ENCODE measurements at regions not wholly inside any gene's neighbourhood (a gene's known extent, or its start where the extent isn't known, plus 50 kb on each side); places are given as distances from the start of the nearest gene placed in this dataset.
"Not testable (repeated sequence)": the region's sequence is repeated elsewhere in the genome, so short reads cannot be mapped to it uniquely, and the experiment has no call there.

GRCh38 chr2:235227590-235227989 lies 266.3 kb upstream of the AGAP1 start:
- no peak for TF ChIP-seq CTCF (IDR thresholded peaks at IDR 0.05; ENCODE audit: low read depth, low read length, missing control alignments)
- no peak for DNase-seq (ENCODE audit: low read depth)
- in situ Hi-C loops (cut with HindIII; ENCODE audit: low sequenced_read_pairs), result no loop called here
- H3K4me3 ChIP-seq (ENCODE audit: low read depth, low read length), result no peak overlapping the region

GRCh38 chr2:235228422-235228821 lies 265.4 kb upstream of the AGAP1 start:
- in situ Hi-C loops (cut with HindIII; ENCODE audit: low sequenced_read_pairs); H3K4me3 ChIP-seq (ENCODE audit: low read depth, low read length); DNase-seq (ENCODE audit: low read depth): not testable (repeated sequence)

GRCh38 chr2:235229236-235229635 lies 264.6 kb upstream of the AGAP1 start:
- in situ Hi-C loops (cut with HindIII; ENCODE audit: low sequenced_read_pairs), result no loop called here
- no peak overlapping the region for H3K4me3 ChIP-seq (ENCODE audit: low read depth, low read length)
- DNase-seq (ENCODE audit: low read depth), result no peak
- TF ChIP-seq CTCF (IDR thresholded peaks at IDR 0.05; ENCODE audit: low read depth, low read length, missing control alignments), result no peak

GRCh38 chr2:235230821-235231601 lies 262.8 kb upstream of the AGAP1 start:
- no peak overlapping the region for H3K4me3 ChIP-seq (ENCODE audit: low read depth, low read length)
- no peak for TF ChIP-seq CTCF (IDR thresholded peaks at IDR 0.05; ENCODE audit: low read depth, low read length, missing control alignments)
- in situ Hi-C loops (cut with HindIII; ENCODE audit: low sequenced_read_pairs), result no loop called here
- peak; percentile 12 for DNase-seq (ENCODE audit: low read depth)

GRCh38 chr2:235232449-235233433 lies 261.1 kb upstream of the AGAP1 start:
- no peak overlapping the region for H3K4me3 ChIP-seq (ENCODE audit: low read depth, low read length)

GRCh38 chr2:235234736-235235135 lies 259.1 kb upstream of the AGAP1 start:
- in situ Hi-C loops (cut with HindIII; ENCODE audit: low sequenced_read_pairs), result no loop called here
- no peak overlapping the region for H3K4me3 ChIP-seq (ENCODE audit: low read depth, low read length)
- TF ChIP-seq CTCF (IDR thresholded peaks at IDR 0.05; ENCODE audit: low read depth, low read length, missing control alignments), result no peak
- DNase-seq (ENCODE audit: low read depth), result no peak

More at GRCh38 chr2:235232449-235233433, 261.1 kb upstream of the AGAP1 start:
- no peak for TF ChIP-seq CTCF (IDR thresholded peaks at IDR 0.05; ENCODE audit: low read depth, low read length, missing control alignments)
- in situ Hi-C loops (cut with HindIII; ENCODE audit: low sequenced_read_pairs), result no loop called here
- no peak for DNase-seq (ENCODE audit: low read depth)
